ENCODE measurements at regions not wholly inside any gene's neighbourhood (a gene's known extent, or its start where the extent isn't known, plus 50 kb on each side); places are given as distances from the start of the nearest gene placed in this dataset.

DNA sequence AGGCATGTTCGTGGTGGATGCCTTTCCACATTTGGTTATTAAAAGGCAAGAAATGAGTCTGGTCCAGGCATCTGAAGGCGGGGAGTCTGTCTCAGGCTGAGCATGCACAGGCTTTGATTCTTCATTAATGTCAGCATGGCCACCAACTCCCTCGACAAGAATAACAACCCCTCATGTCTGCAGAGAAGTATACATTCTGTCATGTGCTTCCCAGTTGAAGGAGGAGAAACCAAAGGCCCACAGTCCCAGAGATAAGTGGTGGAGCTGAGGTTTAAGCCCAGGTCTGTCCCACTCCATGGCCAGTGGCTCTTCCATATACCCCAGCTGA lies 61.6 kb upstream of the LAPTM5 start:
- ATAC-seq (no peak), DNase-seq (ENCODE audit: low spot score) (no peak)
- Mint-ChIP-seq H3K9me3 (no peaks in the 10 kb centered on the region), H3K27ac (no peak overlapping the region), H3K4me3 (no peak overlapping the region), H3K36me3 (no peaks in the 10 kb centered on the region), H3K27me3 (peaks cover 36 to 46% of the 10 kb centered on the region in 2 donors), H3K4me1 (ENCODE audit: low read depth in 2 of 2) (peaks cover 14 to 15% of the 10 kb centered on the region in 2 donors)

DNA sequence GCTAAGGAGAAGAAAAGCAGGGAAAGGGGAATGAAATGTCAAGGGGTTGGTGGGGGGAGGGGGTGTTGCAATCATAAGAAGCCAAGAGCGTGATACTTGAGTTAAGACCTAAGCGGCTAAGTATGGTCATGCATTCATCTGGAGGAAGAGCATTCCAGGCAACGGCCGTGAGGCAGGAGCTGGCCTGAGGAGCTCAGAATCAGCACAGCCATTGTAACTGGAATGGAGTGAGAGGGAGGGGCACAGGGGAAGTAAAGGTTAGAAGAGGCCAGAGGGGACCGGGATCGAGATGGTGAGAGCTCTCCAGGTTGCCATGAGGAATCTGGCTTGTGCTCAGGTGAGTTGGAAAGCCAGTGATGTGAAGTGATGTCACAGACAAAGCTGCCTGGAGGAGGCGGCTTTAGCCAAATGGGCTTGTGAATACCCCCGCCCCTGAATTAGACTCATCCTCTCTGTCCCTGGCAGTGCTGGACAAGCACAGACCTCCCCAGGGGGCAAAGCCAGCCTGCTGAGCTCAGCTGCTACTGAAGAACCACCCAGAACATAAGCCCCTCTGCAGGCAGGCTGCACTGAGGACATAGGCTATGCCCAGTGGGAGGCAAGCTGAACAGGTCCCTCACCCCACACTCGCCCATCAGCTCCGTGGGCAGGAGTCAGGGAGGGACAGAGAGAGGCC lies 61.1 kb upstream of the LAPTM5 start:
- peaks cover 31 to 41% of the 10 kb centered on the region in 2 donors for H3K27me3 Mint-ChIP-seq
- H3K4me3 Mint-ChIP-seq: no peak overlapping the region
- H3K36me3 Mint-ChIP-seq: no peaks in the 10 kb centered on the region
- DNase-seq (ENCODE audit: low spot score): no peak
- H3K4me1 Mint-ChIP-seq (ENCODE audit: low read depth in 2 of 2): peaks cover 9 to 10% of the 10 kb centered on the region in 2 donors
- no peak overlapping the region for H3K27ac Mint-ChIP-seq
- ATAC-seq: no peak
- H3K9me3 Mint-ChIP-seq: no peaks in the 10 kb centered on the region

DNA sequence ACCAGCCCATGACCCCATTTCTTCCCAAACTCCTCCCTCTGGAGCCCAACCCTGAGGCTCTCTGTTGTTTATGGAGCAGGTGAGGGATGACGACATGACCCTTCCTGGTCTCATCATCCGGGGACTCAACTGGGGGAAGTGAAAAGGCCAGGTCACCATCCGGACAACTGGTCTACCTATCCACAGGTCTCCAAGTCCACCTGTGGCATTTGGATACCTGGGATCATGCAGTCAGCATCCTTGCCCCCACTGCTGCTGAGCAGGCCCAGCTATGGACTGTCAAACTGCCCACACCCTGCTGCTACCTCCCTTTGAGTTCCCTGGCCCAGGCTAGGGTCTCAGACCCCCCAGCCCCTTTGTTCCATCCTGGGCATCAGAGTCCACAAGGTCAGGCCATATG lies 60.0 kb upstream of the LAPTM5 start:
- peaks cover 29 to 30% of the 10 kb centered on the region in 2 donors for H3K27me3 Mint-ChIP-seq
- H3K27ac Mint-ChIP-seq: no peak overlapping the region
- DNase-seq (ENCODE audit: low spot score) (no peak), ATAC-seq (no peak)
- no peaks in the 10 kb centered on the region for H3K9me3 Mint-ChIP-seq
- no peak overlapping the region for H3K4me3 Mint-ChIP-seq
- no peaks in the 10 kb centered on the region for H3K4me1 Mint-ChIP-seq (ENCODE audit: low read depth in 2 of 2)
- H3K36me3 Mint-ChIP-seq: no peaks in the 10 kb centered on the region

DNA sequence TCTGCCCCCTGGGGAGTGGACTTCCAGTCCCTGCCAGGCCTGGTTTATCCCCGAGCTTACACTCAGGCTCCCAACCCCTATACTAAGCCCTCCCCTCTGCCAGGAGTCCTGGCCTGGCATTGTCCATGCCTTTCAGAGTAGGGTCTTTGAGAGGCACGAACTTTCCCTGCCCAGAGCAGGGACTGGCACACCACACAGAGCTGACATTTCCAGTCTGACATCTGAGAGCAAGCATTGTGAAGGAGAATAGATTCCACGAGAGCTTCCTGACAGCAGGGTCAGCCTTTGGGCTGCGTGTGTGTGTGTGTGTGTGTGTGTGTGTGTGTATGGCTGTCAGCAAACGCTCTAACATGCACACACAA lies 59.5 kb upstream of the LAPTM5 start:
- peaks cover 29% of the 10 kb centered on the region in 2 donors for H3K27me3 Mint-ChIP-seq
- ATAC-seq: no peak
- DNase-seq (ENCODE audit: low spot score): no peak
- H3K4me1 Mint-ChIP-seq (ENCODE audit: low read depth in 2 of 2): no peaks in the 10 kb centered on the region
- no peaks in the 10 kb centered on the region for H3K36me3 Mint-ChIP-seq
- no peak overlapping the region for H3K27ac Mint-ChIP-seq
- H3K4me3 Mint-ChIP-seq: no peak overlapping the region
- no peaks in the 10 kb centered on the region for H3K9me3 Mint-ChIP-seq

DNA sequence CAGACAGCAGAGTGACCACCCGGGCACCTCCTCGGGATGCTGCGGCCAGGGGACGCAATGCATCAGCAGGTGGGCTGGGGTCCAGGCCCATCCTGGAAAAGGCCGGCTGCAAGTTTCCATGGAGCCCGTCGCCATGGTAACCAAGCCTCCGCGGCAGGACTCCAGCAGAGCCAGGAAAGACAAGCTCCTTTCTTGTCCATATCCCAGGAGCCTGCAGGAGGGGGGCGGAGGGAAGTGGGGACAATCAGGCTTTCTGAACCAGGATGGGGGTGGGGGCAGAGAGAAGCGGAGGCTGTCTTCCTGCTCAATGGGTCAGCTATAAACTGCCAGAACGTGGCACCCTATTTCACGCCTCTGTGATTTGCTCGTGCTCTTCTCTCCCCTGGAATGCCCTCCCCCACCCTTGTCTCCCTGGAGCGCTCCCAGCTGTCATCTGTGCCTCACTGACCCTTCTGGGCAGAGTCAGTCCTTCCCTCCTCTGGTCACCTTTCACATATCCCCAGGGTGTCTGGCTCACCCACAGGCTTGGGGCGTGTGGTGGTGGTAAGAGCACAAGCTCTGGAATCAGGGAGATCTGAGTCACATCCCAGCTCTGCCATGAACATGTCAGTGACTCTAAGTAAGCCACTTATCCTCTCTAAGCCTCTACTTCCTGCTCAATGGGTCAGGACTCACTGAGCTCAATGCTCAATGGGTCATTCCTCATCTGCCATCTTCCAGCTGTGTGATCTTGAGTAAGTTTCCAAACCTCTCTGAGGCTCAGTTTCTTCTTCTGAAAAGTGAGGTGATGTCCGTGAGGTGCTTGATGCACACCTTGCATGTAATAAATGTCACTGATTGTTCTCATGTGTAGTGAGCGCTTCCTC lies 58.9 kb upstream of the LAPTM5 start:
- Mint-ChIP-seq H3K4me1 (ENCODE audit: low read depth in 2 of 2) (no peaks in the 10 kb centered on the region), H3K4me3 (no peak overlapping the region), H3K9me3 (no peaks in the 10 kb centered on the region), H3K36me3 (no peaks in the 10 kb centered on the region), H3K27me3 (peaks cover 23 to 27% of the 10 kb centered on the region in 2 donors), H3K27ac (no peak overlapping the region)
- ATAC-seq (no peak), DNase-seq (ENCODE audit: low spot score) (no peak)

DNA sequence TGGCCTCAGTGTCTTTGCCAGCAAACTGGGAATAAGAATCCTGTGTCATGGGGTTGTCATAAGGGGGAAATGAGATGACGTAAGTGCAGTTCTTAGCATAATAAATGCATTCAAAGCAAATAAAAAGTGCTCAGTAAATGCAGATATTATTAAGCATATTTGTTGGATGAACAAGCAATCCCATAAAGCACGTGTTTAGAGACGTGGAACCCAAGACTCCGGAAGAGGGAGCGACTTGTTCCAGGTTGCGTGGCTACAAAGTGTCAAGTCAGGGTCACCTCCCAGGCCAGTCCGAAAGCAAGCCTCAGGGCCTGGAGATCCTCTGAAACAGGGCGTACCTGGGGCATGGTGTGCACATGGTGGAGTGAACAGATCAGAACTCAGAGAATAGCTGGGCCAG lies 58.0 kb upstream of the LAPTM5 start:
- H3K36me3 Mint-ChIP-seq: no peaks in the 10 kb centered on the region
- no peaks in the 10 kb centered on the region for H3K4me1 Mint-ChIP-seq (ENCODE audit: low read depth in 2 of 2)
- ATAC-seq: no peak
- DNase-seq (ENCODE audit: low spot score): no peak
- H3K4me3 Mint-ChIP-seq: no peak overlapping the region
- peaks cover 20 to 30% of the 10 kb centered on the region in 2 donors for H3K27me3 Mint-ChIP-seq
- H3K9me3 Mint-ChIP-seq: no peaks in the 10 kb centered on the region
- no peak overlapping the region for H3K27ac Mint-ChIP-seq

DNA sequence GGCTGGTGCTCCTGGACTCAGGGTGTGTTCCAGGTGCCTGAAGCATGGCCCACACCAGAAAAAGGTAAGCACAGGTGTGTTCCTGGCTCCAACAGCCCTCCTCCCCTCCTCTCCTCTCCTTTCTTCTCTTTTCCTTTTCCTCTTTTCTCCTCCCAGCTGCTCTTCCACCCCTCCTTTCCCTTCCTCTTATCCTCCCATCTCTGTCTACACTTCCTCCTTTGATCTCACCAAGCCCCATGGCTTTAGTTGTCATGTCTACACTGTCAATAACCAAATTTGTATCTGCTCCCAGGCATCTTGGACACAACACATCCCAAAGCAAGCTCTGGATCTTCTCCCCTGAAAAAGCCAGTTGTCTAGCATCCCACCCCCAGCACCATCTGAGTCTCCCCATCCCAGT lies 56.7 kb upstream of the LAPTM5 start:
- DNase-seq (ENCODE audit: low spot score): no peak
- H3K27me3 Mint-ChIP-seq: peaks cover 31 to 37% of the 10 kb centered on the region in 2 donors

DNA sequence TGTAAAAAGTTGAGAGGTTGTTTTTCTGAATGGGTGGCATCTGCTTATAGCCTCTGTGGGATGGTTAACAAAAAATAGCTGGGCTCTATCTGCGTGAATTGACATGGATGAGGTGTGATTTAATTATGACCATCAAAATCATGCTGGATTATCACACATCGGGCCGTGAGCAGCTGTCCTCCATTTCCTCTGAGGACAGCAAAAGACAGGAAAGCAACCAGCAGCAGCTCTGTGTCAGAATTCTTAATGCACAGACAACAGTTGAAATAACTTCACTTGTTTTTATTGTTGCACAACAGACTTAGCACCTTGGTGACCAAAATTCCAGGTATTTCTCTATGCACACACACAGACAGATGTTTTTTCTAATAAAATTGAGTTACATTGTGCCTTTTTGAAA lies 54.5 kb upstream of the LAPTM5 start:
- Mint-ChIP-seq H3K4me3 (no peak overlapping the region), H3K4me1 (ENCODE audit: low read depth in 2 of 2) (no peaks in the 10 kb centered on the region), H3K27me3 (peaks cover 31 to 39% of the 10 kb centered on the region in 2 donors), H3K27ac (no peak overlapping the region), H3K9me3 (no peaks in the 10 kb centered on the region), H3K36me3 (no peaks in the 10 kb centered on the region)
- DNase-seq (ENCODE audit: low spot score) (no peak), ATAC-seq (no peak)

More for the DNA sequence above, 56.7 kb upstream of the LAPTM5 start:
- H3K27ac Mint-ChIP-seq: no peak overlapping the region
- H3K4me3 Mint-ChIP-seq: no peak overlapping the region
- H3K4me1 Mint-ChIP-seq (ENCODE audit: low read depth in 2 of 2): no peaks in the 10 kb centered on the region
- no peaks in the 10 kb centered on the region for H3K36me3 Mint-ChIP-seq
- ATAC-seq: no peak
- H3K9me3 Mint-ChIP-seq: no peaks in the 10 kb centered on the region

DNA sequence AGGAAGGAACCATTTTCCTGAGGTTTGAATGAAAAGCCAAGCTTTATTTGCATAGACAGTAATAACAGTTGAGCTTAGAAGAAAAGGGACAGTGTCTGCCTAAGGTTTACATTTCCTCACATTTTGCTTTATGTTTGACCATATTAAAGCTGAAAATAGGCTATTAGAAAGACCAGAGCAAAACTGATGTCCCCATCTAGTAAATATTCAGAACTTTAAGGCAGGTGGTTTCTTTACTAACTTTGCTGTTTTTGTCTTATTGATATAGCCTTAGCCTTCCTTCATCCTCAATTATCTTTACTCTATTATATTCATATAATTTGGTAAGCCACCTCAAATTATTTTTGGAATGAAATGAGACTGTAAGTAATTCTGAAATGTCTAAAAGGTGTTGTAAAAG lies 53.6 kb upstream of the LAPTM5 start:
- Mint-ChIP-seq H3K9me3 (no peaks in the 10 kb centered on the region), H3K36me3 (no peaks in the 10 kb centered on the region), H3K4me3 (no peak overlapping the region), H3K27ac (no peak overlapping the region), H3K4me1 (ENCODE audit: low read depth in 2 of 2) (no peaks in the 10 kb centered on the region), H3K27me3 (peaks cover 30 to 32% of the 10 kb centered on the region in 2 donors)
- ATAC-seq (no peak), DNase-seq (ENCODE audit: low spot score) (no peak)

DNA sequence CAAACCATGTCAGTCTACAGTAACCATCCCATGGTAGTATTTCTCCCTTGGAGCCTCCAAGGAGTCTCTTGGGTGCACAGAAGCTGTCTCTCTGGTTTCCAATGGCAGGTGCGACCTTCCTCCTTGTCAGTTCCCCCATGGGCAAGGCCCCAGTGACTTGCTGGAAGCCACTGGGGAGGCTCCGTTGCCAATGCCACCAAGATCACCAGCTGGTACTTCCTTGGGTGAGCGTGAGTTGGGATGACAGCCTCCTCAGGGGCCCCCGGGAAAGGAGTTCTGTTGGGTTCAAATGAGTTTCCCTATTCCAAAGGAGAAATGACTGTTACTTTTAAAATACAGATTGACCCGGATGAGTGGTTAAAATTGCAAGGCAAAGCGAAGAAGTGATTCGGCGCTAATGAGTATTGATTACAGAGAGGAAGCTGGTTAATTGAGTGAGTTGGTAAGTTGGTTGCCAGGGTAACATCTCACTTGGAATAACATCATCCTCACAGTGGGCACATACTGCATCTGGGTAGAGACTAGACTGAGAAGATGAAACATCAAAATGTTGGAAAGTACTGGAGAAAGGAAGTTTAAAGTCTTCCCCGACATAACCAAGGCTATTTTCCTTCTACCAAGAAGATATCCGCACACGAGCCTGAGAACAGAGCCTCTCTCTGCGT lies 53.0 kb upstream of the LAPTM5 start:
- Mint-ChIP-seq H3K9me3 (no peaks in the 10 kb centered on the region), H3K4me1 (ENCODE audit: low read depth in 2 of 2) (no peaks in the 10 kb centered on the region), H3K4me3 (no peak overlapping the region), H3K27ac (no peak overlapping the region), H3K27me3 (peaks cover 34 to 38% of the 10 kb centered on the region in 2 donors), H3K36me3 (no peaks in the 10 kb centered on the region)
- DNase-seq (ENCODE audit: low spot score): no peak
- ATAC-seq: no peak

DNA sequence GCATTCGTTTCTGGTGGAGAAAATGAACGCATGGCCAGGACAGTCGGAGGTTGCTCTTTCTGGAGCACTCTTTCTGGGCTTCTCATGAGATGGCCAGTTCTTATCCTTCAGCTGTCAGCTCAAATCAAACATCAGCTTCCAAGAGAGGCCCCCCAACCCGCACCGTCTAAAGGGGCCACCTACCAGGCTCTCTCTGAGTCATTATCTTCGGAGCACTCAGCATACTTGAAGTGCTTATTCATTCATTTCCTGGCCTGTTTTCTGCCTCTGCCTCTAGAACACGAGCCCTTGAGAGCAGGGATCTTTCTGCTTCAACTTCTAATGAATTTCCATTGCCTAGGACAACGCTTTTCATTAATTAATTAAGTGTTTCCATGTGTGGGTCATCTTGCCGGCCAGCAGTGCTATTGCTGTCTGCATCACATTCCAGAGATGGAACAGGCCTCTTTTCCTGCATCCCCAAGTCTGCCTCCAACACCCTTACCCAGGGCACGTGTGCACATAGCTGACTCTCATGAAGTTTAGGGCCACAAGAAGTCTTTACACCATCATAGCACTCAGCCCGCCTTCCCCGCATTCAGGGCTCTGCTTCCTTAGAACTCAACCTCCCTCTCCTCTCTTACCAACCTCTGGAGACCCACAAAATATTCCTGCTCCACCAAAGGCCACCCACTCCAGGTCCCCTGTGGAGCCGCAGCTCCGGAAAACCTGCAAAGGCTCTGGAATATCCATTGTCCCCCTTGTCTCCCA lies 52.1 kb upstream of the LAPTM5 start:
- H3K27ac Mint-ChIP-seq: no peak overlapping the region
- DNase-seq (ENCODE audit: low spot score): no peak
- no peak overlapping the region for H3K4me3 Mint-ChIP-seq
- H3K36me3 Mint-ChIP-seq: no peaks in the 10 kb centered on the region
- H3K9me3 Mint-ChIP-seq: no peaks in the 10 kb centered on the region
- no peak for ATAC-seq
- H3K27me3 Mint-ChIP-seq: peaks cover 39 to 42% of the 10 kb centered on the region in 2 donors
- no peaks in the 10 kb centered on the region for H3K4me1 Mint-ChIP-seq (ENCODE audit: low read depth in 2 of 2)

DNA sequence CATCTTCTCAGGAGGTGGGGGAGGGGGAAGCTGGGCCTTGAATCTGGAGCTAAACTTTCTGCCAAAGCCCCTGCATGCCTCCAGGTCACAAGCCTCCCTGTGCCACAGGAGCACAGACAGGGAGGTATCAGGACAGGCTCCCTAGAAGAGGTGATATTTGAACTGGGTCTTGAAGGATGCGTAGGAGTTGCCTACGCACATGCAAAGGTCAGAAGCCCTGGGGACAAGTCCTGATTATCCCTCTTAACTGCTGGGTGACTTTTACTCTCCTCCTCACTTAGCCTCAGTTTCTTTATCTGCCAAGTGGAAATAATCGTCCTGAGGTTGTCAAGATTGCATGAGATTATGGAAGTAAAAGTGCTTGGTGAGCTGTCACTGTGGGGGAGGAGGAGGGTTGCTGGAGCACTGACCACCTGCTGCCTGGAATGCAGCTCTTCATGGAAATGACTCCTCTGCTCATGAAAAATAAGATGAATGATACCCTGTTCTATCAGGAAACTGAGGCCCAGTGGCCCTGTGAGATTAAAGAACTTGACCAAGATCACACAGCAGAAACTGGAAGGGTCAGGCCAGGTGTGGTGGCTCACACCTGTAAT lies 50.6 kb upstream of the LAPTM5 start:
- Mint-ChIP-seq H3K4me3 (no peak overlapping the region), H3K36me3 (no peaks in the 10 kb centered on the region), H3K27ac (no peak overlapping the region), H3K4me1 (ENCODE audit: low read depth in 2 of 2) (no peaks in the 10 kb centered on the region), H3K27me3 (peaks cover 50 to 54% of the 10 kb centered on the region in 2 donors), H3K9me3 (no peaks in the 10 kb centered on the region)
- ATAC-seq (no peak), DNase-seq (ENCODE audit: low spot score) (no peak)

DNA sequence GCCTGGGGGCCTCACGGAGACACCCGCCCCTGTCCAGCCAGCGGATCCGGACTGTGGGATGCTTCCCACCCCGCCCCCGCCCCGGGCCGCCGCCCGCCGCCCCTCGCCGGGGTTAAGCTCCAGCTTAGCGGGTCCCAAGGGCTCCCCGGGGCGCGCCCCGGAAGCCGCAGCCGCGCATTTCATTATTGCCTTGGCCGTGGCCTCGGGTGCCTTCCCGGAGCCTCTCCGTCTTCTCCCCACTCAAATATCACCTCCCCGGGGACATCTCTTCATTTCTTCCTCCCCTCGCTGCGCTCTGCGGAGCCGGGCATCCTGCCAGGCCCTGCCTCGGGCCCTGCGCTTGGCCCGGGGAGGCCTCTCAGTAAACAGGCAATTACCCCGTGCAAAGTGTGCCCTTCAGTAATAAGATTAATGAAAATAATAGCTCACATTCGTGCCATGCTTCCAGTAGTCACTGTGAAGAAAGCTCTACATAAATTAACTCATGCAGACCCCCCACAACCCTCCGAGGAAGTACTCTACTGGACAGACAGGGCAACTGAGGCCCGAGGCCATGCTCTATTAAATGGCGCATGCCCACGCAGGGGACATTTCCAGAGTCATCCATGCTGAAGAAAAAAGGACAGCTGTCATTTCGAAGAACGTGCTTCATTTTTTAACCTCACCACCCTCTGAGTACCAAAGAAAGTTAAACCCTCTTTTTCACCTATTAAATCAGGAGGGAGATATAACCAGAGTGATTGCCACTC lies 49.9 kb upstream of the LAPTM5 start:
- DNase-seq (ENCODE audit: low spot score) (no peak), ATAC-seq (no peak)
- no peaks in the 10 kb centered on the region for H3K9me3 Mint-ChIP-seq
- H3K4me1 Mint-ChIP-seq (ENCODE audit: low read depth in 2 of 2): no peaks in the 10 kb centered on the region
- H3K27me3 Mint-ChIP-seq: peaks cover 47 to 54% of the 10 kb centered on the region in 2 donors
- no peak overlapping the region for H3K27ac Mint-ChIP-seq
- H3K36me3 Mint-ChIP-seq: no peaks in the 10 kb centered on the region
- H3K4me3 Mint-ChIP-seq: no peak overlapping the region
